ENCODE measurements at regions not wholly inside any gene's neighbourhood (a gene's known extent, or its start where the extent isn't known, plus 50 kb on each side); places are given as distances from the start of the nearest gene placed in this dataset.

GRCh38 chr5:179405426-179406030, 60.3 kb upstream of the ADAMTS2 start:
- TF ChIP-seq, protein P1, sequence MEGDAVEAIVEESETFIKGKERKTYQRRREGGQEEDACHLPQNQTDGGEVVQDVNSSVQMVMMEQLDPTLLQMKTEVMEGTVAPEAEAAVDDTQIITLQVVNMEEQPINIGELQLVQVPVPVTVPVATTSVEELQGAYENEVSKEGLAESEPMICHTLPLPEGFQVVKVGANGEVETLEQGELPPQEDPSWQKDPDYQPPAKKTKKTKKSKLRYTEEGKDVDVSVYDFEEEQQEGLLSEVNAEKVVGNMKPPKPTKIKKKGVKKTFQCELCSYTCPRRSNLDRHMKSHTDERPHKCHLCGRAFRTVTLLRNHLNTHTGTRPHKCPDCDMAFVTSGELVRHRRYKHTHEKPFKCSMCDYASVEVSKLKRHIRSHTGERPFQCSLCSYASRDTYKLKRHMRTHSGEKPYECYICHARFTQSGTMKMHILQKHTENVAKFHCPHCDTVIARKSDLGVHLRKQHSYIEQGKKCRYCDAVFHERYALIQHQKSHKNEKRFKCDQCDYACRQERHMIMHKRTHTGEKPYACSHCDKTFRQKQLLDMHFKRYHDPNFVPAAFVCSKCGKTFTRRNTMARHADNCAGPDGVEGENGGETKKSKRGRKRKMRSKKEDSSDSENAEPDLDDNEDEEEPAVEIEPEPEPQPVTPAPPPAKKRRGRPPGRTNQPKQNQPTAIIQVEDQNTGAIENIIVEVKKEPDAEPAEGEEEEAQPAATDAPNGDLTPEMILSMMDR (IDR thresholded peaks at IDR 0.05) = no peak
- TF ChIP-seq EZH2 (IDR thresholded peaks at IDR 0.05) (no peak), EZH2phosphoT487 (IDR thresholded peaks at IDR 0.05) (no peak)

Measured in neural progenitor cell (in vitro differentiated cells).